ENCODE measurements at regions not wholly inside any gene's neighbourhood (a gene's known extent, or its start where the extent isn't known, plus 50 kb on each side); places are given as distances from the start of the nearest gene placed in this dataset.

DNA sequence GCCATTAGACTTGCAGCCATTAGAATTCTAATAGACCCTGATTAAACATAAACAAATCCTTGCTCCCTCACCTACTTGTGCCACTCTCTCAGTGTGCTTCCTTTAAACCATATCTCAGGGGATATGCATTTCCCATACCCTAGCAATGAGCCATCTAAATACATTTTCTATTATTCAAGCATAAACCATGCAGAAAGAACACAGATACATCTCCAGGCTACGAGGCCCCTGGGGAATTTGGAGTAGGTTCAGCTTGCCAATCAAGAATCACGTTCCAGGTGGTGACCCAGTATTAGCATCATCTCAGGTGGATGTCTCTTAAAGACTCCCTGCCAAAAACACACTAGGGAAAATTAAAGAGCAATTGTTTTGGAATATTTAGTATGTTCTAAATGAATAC is 93.0 kb upstream of the CCL21 start:
- TF ChIP-seq, protein P1, sequence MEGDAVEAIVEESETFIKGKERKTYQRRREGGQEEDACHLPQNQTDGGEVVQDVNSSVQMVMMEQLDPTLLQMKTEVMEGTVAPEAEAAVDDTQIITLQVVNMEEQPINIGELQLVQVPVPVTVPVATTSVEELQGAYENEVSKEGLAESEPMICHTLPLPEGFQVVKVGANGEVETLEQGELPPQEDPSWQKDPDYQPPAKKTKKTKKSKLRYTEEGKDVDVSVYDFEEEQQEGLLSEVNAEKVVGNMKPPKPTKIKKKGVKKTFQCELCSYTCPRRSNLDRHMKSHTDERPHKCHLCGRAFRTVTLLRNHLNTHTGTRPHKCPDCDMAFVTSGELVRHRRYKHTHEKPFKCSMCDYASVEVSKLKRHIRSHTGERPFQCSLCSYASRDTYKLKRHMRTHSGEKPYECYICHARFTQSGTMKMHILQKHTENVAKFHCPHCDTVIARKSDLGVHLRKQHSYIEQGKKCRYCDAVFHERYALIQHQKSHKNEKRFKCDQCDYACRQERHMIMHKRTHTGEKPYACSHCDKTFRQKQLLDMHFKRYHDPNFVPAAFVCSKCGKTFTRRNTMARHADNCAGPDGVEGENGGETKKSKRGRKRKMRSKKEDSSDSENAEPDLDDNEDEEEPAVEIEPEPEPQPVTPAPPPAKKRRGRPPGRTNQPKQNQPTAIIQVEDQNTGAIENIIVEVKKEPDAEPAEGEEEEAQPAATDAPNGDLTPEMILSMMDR (IDR thresholded peaks at IDR 0.05) = no peak
- TF ChIP-seq EP300 (IDR thresholded peaks at IDR 0.05) = no peak
- no peak for TF ChIP-seq POLR2A (IDR thresholded peaks at IDR 0.05)
